ENCODE measurements at regions not wholly inside any gene's neighbourhood (a gene's known extent, or its start where the extent isn't known, plus 50 kb on each side); places are given as distances from the start of the nearest gene placed in this dataset.

DNA sequence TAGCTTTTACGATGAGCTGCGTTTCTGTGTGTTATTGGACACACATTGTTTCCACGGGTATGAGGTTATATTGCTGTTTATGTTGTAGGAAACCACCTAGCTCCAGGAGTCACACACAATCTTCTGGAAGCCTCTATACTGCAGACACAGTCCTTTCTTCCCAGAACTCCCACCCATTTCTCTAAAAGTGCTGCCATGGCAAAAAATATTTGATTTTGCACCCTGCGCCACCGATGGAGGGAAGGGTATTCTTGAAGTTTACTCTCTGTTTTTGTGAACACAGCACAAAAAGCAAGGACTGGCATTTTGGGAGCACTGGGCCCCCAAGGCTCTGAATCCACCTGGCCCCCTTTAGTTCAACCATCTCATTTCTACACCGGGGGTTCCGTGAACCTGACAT lies 187.5 kb downstream of the ICE1 start:
- no peak for TF ChIP-seq CTCF (IDR thresholded peaks at IDR 0.05)
- TF ChIP-seq POLR2AphosphoS5 (IDR thresholded peaks at IDR 0.05) = no peak
- TF ChIP-seq POLR2A (IDR thresholded peaks at IDR 0.05) = no peak
- TF ChIP-seq EP300 (IDR thresholded peaks at IDR 0.05; ENCODE audit: low read depth) = no peak

Data from transverse colon (tissue), 4 donors.